Breast epithelium (tissue), 4 donors: ENCODE measurements at regions not wholly inside any gene's neighbourhood (a gene's known extent, or its start where the extent isn't known, plus 50 kb on each side); places are given as distances from the start of the nearest gene placed in this dataset.
"Not testable (repeated sequence)": the region's sequence is repeated elsewhere in the genome, so short reads cannot be mapped to it uniquely, and the experiment has no call there.

ENCODE experiments used
- DNase-seq, 2 donors: peaks; one replicate each; pipeline ENCODE4 v3.0.0-alpha.2; 2019; ENCODE audit warnings: low spot score in 2 of 2
- H3K27ac ChIP-seq, 2 donors: fragments of 200-600 bp; sonication (generic) in 1 of 2; one replicate each; pipeline ENCODE4 v1.5.1; 2016 to 2019; ENCODE audit warnings: mild to moderate bottlenecking in 1 of 2
- H3K27me3 ChIP-seq, 2 donors: fragments of 200-600 bp; sonication (generic) in 1 of 2; one replicate each; pipeline versions ENCODE4 v1.5.1 to v1.6.0; 2017 to 2019; ENCODE audit warnings: control low read depth in 1 of 2, mild to moderate bottlenecking in 1 of 2
- H3K36me3 ChIP-seq: fragments of 200-600 bp; one replicate; pipeline ENCODE4 v1.5.1; 2019
- H3K4me1 ChIP-seq, 2 donors: fragments of 200-600 bp; sonication (generic); one replicate each; pipeline ENCODE4 v1.5.1; 2016 to 2019; ENCODE audit warnings: control low read depth in 1 of 2
- H3K4me3 ChIP-seq, 3 donors: fragments of 200-600 bp; sonication (generic); 1 replicate in 2 of 3; 2 replicates in 1 of 3; pipeline ENCODE4 v1.5.1; 2016 to 2019; ENCODE audit warnings: mild to moderate bottlenecking in 3 of 3, moderate library complexity in 2 of 3
- H3K9me3 ChIP-seq, 2 donors: fragments of 200-600 bp; sonication (generic) in 1 of 2; one replicate each; pipeline ENCODE4 v1.5.1; 2016 to 2019; ENCODE audit warnings: control low read depth in 1 of 2
- POLR2A ChIP-seq: fragments of 450-650 bp; IDR thresholded peaks from one replicate; pipeline ENCODE4 v1.6.1; 2016; ENCODE audit warnings: antibody characterized with exemption, mild to moderate bottlenecking, moderate library complexity
- POLR2AphosphoS5 ChIP-seq, 3 donors: sonication (generic); formaldehyde crosslinking; IDR thresholded peaks; one replicate each; pipeline ENCODE4 v1.6.1; 2017; ENCODE audit warnings: antibody characterized with exemption in 3 of 3
- intact Hi-C: fragments of 100-400 bp; cut with DNase I; formaldehyde crosslinking; loops from one replicate; pipeline ENCODE4 v1.15.1; 2023; ENCODE audit warnings: low total_unique reads
- TF ChIP-seq, protein P1 (sequence below), 3 donors: fragments of 450-650 bp; IDR thresholded peaks; one replicate each; pipeline ENCODE4 v1.5.1; 2016 to 2017; ENCODE audit warnings: antibody characterized with exemption in 3 of 3, mild to moderate bottlenecking in 3 of 3, moderate library complexity in 3 of 3

DNA sequence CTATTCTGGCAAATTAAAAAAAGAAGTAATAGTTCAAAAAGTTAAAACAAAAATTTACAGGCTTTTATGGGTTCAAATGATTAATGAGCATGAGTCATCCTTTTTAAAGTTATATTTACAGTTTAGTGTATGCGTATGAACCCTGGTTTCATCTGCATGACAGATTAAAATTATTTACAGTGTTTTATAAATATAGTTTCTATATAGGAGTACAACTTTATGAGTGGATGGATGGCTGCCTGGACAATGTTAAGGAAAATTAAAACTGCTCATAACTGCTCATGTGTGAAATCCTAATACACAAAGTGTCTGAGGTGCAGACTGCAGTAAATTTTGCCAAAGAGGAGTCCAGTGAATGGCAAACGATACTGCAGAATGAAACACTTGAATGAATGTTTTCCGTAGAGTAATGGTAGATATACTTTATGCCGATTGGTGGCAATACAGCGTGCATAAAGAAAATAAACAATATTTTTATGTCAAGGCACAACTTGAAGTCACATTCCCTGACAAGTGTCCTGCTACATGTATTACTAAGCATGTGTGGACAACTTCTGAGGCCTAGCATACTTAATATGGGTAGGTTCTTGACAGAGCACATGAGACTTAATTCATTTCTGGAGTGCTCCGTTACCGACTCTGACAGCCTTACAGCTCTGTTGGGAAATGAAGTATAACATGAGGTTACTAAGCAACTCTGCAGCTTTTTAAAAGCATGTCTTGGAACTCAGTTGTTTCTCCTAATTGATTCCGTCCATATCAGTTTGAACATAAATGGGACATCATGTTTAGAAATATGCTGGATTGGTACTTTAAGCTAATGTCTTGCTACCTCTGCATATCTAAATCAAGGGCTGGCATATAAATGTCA is 985.6 kb upstream of the PCDH7 start:
- intact Hi-C loops = no loop called here
- Histone ChIP-seq H3K4me1 (no peaks in the 10 kb centered on the region), H3K36me3 (no peaks in the 10 kb centered on the region), H3K27me3 (no peaks in the 10 kb centered on the region), H3K9me3 (no peaks in the 10 kb centered on the region), H3K27ac (no peak overlapping the region), H3K4me3 (no peak overlapping the region)
- no peak for DNase-seq
- TF ChIP-seq, protein P1, sequence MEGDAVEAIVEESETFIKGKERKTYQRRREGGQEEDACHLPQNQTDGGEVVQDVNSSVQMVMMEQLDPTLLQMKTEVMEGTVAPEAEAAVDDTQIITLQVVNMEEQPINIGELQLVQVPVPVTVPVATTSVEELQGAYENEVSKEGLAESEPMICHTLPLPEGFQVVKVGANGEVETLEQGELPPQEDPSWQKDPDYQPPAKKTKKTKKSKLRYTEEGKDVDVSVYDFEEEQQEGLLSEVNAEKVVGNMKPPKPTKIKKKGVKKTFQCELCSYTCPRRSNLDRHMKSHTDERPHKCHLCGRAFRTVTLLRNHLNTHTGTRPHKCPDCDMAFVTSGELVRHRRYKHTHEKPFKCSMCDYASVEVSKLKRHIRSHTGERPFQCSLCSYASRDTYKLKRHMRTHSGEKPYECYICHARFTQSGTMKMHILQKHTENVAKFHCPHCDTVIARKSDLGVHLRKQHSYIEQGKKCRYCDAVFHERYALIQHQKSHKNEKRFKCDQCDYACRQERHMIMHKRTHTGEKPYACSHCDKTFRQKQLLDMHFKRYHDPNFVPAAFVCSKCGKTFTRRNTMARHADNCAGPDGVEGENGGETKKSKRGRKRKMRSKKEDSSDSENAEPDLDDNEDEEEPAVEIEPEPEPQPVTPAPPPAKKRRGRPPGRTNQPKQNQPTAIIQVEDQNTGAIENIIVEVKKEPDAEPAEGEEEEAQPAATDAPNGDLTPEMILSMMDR (IDR thresholded peaks at IDR 0.05) = no peak
- TF ChIP-seq POLR2AphosphoS5 (IDR thresholded peaks at IDR 0.05) = no peak
- TF ChIP-seq POLR2A = no peak

GRCh38 chr4:29756966-29757365 is 963.2 kb upstream of the PCDH7 start:
- DNase-seq = no peak
- Histone ChIP-seq H3K36me3 (no peaks in the 10 kb centered on the region), H3K4me1 (no peaks in the 10 kb centered on the region), H3K4me3 (no peak overlapping the region), H3K9me3 (no peaks in the 10 kb centered on the region), H3K27ac (no peak overlapping the region), H3K27me3 (no peaks in the 10 kb centered on the region)
- TF ChIP-seq POLR2AphosphoS5 (IDR thresholded peaks at IDR 0.05) (no peak), POLR2A (no peak)
- TF ChIP-seq, protein P1 (IDR thresholded peaks at IDR 0.05) = no peak
- intact Hi-C loops = no loop called here

DNA sequence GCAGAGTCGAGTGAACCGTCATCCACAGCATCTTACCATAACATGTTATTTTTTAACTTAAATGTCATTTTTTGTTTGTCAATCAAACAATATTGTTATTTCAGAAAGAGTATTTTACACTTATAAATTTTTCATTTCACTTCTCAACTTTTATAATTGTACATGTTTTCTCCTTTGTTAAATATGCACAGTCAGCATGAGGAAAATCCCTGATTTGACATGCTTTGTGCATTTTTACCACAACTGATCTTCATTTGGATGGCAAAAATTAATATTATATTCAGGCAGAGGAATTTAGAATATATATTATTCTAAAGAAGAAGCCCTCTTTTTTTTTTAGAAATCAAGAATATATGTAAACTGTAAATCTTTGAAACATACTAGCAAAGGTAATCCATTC is 958.0 kb upstream of the PCDH7 start:
- no peaks in the 10 kb centered on the region for H3K4me1 ChIP-seq
- no peak overlapping the region for H3K27ac ChIP-seq
- peaks cover 5% of the 10 kb centered on the region for H3K36me3 ChIP-seq
- H3K27me3 ChIP-seq = no peaks in the 10 kb centered on the region
- intact Hi-C loops = no loop called here
- H3K9me3 ChIP-seq = no peaks in the 10 kb centered on the region
- DNase-seq = no peak
- no peak overlapping the region for H3K4me3 ChIP-seq
- TF ChIP-seq POLR2AphosphoS5 (IDR thresholded peaks at IDR 0.05) (no peak), POLR2A (no peak)
- TF ChIP-seq, protein P1 (IDR thresholded peaks at IDR 0.05) = no peak

DNA sequence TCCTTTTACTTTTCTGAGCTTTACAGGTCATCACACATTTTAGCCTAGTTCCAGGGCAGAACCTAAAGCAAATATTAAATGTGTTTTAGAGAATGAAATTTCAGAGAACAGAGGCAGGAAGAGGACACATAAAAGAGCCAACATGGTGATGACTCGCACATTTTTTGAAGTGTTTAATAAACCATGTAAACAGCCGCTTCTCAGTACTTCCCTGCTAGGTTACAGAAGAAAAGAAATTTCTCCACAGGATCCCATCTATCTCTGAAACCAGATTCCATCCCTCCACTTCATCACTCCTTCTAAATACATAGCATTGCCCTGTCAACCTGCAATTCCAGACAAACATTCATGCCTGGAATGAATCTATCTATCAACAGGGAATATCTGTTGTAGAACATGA is 949.5 kb upstream of the PCDH7 start:
- no peak for DNase-seq
- no peak overlapping the region for H3K4me3 ChIP-seq
- intact Hi-C loops = no loop called here
- TF ChIP-seq, protein P1 (IDR thresholded peaks at IDR 0.05) = no peak
- TF ChIP-seq POLR2A (no peak), POLR2AphosphoS5 (IDR thresholded peaks at IDR 0.05) (no peak)
- H3K4me1 ChIP-seq = no peaks in the 10 kb centered on the region
- H3K36me3 ChIP-seq = no peaks in the 10 kb centered on the region
- no peaks in the 10 kb centered on the region for H3K27me3 ChIP-seq
- H3K27ac ChIP-seq = no peak overlapping the region
- no peaks in the 10 kb centered on the region for H3K9me3 ChIP-seq

- H3K9me3 ChIP-seq, H3K4me3 ChIP-seq, H3K27me3 ChIP-seq, intact Hi-C loops, H3K27ac ChIP-seq, H3K4me1 ChIP-seq, H3K36me3 ChIP-seq, DNase-seq: not testable (repeated sequence)
Observed at GRCh38 chr4:29788123-29788522, 932.0 kb upstream of the PCDH7 start.
